Tibial artery (tissue), 4 donors: ENCODE measurements at regions not wholly inside any gene's neighbourhood (a gene's known extent, or its start where the extent isn't known, plus 50 kb on each side); places are given as distances from the start of the nearest gene placed in this dataset.
"Not testable (repeated sequence)": the region's sequence is repeated elsewhere in the genome, so short reads cannot be mapped to it uniquely, and the experiment has no call there.

Experiments
- DNase-seq, 2 donors: peaks; one replicate each; pipeline ENCODE4 v3.0.0-alpha.2; 2019
- H3K27ac ChIP-seq, 2 donors: fragments of 200-600 bp; sonication (generic) in 1 of 2; 1 replicate in 1 of 2; 2 replicates in 1 of 2; pipeline ENCODE4 v1.5.1; 2018 to 2019; ENCODE audit warnings: mild to moderate bottlenecking in 1 of 2
- H3K27me3 ChIP-seq, 2 donors: fragments of 200-600 bp; sonication (generic) in 1 of 2; one replicate each; pipeline versions ENCODE4 v1.5.1 to v1.6.0; 2016 to 2019
- H3K36me3 ChIP-seq, 3 donors: fragments of 200-600 bp; sonication (generic) in 2 of 3; one replicate each; pipeline ENCODE4 v1.5.1; 2016 to 2019; ENCODE audit warnings: mild to moderate bottlenecking in 2 of 3
- H3K4me1 ChIP-seq, 4 donors: fragments of 200-600 bp; sonication (generic) in 2 of 4; 1 replicate in 3 of 4; 2 replicates in 1 of 4; pipeline ENCODE4 v1.5.1; 2016 to 2019
- H3K4me3 ChIP-seq, 2 donors: fragments of 200-600 bp; sonication (generic) in 1 of 2; 1 replicate in 1 of 2; 2 replicates in 1 of 2; pipeline ENCODE4 v1.5.1; 2018 to 2019; ENCODE audit warnings: mild to moderate bottlenecking in 2 of 2
- H3K9me3 ChIP-seq, 3 donors: fragments of 200-600 bp; sonication (generic) in 1 of 3; one replicate each; pipeline ENCODE4 v1.5.1; 2016 to 2019
- CTCF ChIP-seq, 2 experiments: fragments of 200-600 bp in 1 of 2; fragments of 450-650 bp in 1 of 2; IDR thresholded peaks; one replicate each; pipeline ENCODE4 v1.5.1; 2017 to 2019; ENCODE audit warnings: antibody characterized with exemption in 2 of 2, mild to moderate bottlenecking in 1 of 2, moderate library complexity in 1 of 2
- intact Hi-C: fragments of 100-400 bp; cut with DNase I; formaldehyde crosslinking; loops from one replicate; pipeline ENCODE4 v1.15.0; 2023; ENCODE audit warnings: low total_unique reads

- intact Hi-C loops: no loop called here
- no peaks in the 10 kb centered on the region for H3K27me3 ChIP-seq
- no peaks in the 10 kb centered on the region for H3K36me3 ChIP-seq
- H3K4me1 ChIP-seq: no peaks in the 10 kb centered on the region
- DNase-seq: no peak
- TF ChIP-seq CTCF (IDR thresholded peaks at IDR 0.05): no peak
- peaks cover 0 to 10% (median 0%) of the 10 kb centered on the region in 3 donors for H3K9me3 ChIP-seq
- H3K4me3 ChIP-seq: no peak overlapping the region
- no peak overlapping the region for H3K27ac ChIP-seq
These were observed 80.3 kb downstream of the SKIDA1 start for GRCh38 chr10:21445163-21445562.

DNA sequence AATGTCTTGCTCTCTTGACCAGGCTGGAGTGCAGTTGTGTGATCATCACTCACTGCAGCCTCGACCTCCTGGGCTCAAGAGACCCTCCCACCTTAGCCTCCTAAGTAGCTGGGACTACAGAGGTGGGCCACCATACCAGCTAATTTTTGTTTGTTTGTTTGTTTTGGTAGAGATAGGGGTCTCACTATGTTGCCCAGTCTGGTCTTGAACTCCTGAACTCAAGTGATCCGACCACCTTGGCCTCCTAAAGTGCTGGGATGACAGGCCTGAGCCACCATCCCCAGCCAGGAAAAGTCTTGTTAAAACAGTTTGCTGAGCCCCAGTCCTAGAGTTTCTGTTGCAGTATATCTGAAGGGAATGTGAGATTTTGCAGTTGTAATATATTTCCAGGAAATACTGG, 83.9 kb downstream of the SKIDA1 start:
- no peaks in the 10 kb centered on the region for H3K4me1 ChIP-seq
- no peak overlapping the region for H3K27ac ChIP-seq
- H3K9me3 ChIP-seq: no peaks in the 10 kb centered on the region
- no peak overlapping the region for H3K4me3 ChIP-seq
- no peaks in the 10 kb centered on the region for H3K36me3 ChIP-seq
- no peaks in the 10 kb centered on the region for H3K27me3 ChIP-seq
- TF ChIP-seq CTCF (IDR thresholded peaks at IDR 0.05): no peak
- DNase-seq: no peak
- intact Hi-C loops: no loop called here

- DNase-seq, H3K36me3 ChIP-seq, intact Hi-C loops, H3K27ac ChIP-seq, H3K4me3 ChIP-seq, H3K27me3 ChIP-seq, H3K9me3 ChIP-seq, H3K4me1 ChIP-seq: not testable (repeated sequence)
These were observed 86.6 kb downstream of the SKIDA1 start for GRCh38 chr10:21438914-21439313.

DNA sequence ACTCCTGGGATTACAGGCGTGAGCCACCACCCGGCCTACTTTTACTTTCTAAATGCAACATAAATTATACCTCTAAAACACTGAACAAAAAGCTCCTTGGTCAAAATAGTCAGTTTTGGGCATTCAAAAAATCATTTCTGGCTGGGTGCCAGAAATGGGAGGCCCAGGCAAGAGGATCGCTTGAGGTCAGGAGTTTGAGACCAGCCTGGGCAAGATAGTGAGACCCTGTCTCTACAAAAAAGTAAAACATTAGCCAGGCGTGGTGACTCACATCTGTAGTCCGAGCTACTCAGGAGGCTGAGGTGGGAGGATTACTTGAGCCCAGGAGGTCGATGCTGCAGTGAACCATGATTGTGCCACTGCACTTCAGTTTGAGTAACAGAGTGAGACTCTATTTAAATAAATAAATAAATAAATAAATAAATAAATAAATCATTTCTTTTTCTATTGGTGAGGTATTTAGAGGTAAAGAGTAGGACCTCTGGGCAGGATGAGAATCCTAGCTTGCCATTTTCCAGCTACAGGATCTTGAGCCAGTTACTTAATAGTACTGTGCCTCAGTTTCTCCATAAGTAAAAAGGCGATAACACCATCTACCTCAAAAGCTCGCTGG, 87.6 kb downstream of the SKIDA1 start:
- peaks cover 0 to 3% of the 10 kb centered on the region in 2 donors for H3K27me3 ChIP-seq
- no peak for DNase-seq
- no peak for TF ChIP-seq CTCF (IDR thresholded peaks at IDR 0.05)
- H3K4me1 ChIP-seq: no peaks in the 10 kb centered on the region
- no peaks in the 10 kb centered on the region for H3K9me3 ChIP-seq
- H3K36me3 ChIP-seq: no peaks in the 10 kb centered on the region
- H3K4me3 ChIP-seq: no peak overlapping the region
- intact Hi-C loops: no loop called here
- H3K27ac ChIP-seq: no peak overlapping the region

DNA sequence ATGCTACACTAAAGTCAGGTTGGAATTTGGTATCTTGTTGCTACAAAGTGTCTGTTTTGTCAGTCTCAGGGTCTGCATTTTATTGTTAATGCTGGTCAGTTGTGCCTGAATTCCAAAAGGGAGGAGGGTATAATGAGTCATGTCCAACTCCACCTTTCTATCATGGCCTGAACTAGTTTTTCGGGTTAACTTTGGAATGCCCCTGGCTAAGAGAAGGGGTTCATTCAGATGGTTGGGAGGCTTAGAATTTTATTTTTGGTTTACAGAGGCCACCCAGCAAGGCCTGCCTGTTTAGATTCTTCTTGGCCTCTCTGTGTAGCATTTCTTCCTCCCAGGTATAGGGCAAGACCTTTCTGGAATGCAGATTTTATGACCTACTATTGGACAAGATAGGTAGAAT, 93.2 kb downstream of the SKIDA1 start:
- TF ChIP-seq CTCF (IDR thresholded peaks at IDR 0.05): no peak
- DNase-seq: no peak
- H3K27ac ChIP-seq: no peak overlapping the region
- no peaks in the 10 kb centered on the region for H3K4me1 ChIP-seq
- H3K36me3 ChIP-seq: no peaks in the 10 kb centered on the region
- intact Hi-C loops: no loop called here
- peaks cover 0 to 3% of the 10 kb centered on the region in 2 donors for H3K27me3 ChIP-seq
- no peaks in the 10 kb centered on the region for H3K9me3 ChIP-seq
- H3K4me3 ChIP-seq: no peak overlapping the region

DNA sequence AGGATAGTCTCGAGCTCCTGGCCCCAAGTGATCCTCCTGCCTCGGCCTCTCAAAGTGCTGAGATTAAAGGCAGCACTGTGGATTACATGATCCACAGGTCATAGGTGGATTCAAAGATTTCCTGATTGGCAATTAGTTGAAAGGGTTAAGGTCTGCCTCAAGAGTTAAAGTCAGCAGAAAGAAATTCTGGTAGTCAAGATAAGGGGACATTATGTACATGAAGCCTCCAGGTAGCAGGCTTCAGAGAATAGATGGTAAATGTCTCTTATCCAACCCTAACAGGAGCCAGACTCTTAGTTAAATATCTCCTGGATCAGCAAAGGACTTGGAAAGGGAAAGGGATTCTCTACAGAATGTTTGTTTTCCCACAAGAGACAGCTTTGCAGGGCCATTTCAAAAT, 93.7 kb downstream of the SKIDA1 start:
- peaks cover 0 to 3% of the 10 kb centered on the region in 2 donors for H3K27me3 ChIP-seq
- no peak overlapping the region for H3K4me3 ChIP-seq
- DNase-seq: no peak
- H3K4me1 ChIP-seq: no peaks in the 10 kb centered on the region
- no peak for TF ChIP-seq CTCF (IDR thresholded peaks at IDR 0.05)
- peaks cover 0 to 4% (median 2%) of the 10 kb centered on the region in 3 donors for H3K9me3 ChIP-seq
- intact Hi-C loops: no loop called here
- H3K36me3 ChIP-seq: no peaks in the 10 kb centered on the region
- H3K27ac ChIP-seq: no peak overlapping the region
